ENCODE measurements at regions not wholly inside any gene's neighbourhood (a gene's known extent, or its start where the extent isn't known, plus 50 kb on each side); places are given as distances from the start of the nearest gene placed in this dataset.

DNA sequence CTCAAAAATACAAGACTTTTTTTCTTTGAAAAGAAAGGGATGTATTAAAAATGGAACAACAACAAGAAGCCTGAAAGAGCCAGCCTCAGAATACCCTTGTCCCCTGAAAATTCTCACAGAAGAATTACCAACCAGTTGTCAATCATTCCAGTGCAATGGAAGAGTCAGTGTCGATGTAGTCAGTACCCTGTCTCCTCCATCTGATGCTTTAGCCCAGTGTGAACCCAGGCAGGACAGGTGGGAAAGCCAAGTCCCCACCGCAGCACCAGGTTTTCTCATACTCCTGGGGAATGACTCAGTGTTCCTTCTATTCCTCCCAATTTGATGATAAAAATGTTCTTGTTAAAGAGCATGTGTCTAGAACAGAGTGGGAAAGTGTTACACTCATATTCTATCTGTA, 332.0 kb upstream of the CHAC2 start:
- H3K79me2 ChIP-seq (ENCODE audit: low read length): no peaks in the 10 kb centered on the region
- H3K27ac ChIP-seq (ENCODE audit: low read length): no peak overlapping the region
- H3K9ac ChIP-seq (ENCODE audit: low read length): no peak overlapping the region
- H2AFZ ChIP-seq (ENCODE audit: low read length): no peak overlapping the region
- DNase-seq: no peak
- H4K20me1 ChIP-seq (ENCODE audit: insufficient read depth, low read depth, low read length): no peaks in the 10 kb centered on the region
- no peaks in the 10 kb centered on the region for H3K9me3 ChIP-seq (ENCODE audit: low read length)
- peak overlapping the region; percentile 28 for H3K4me2 ChIP-seq (ENCODE audit: low read depth, low read length, poor library complexity, severe bottlenecking)
- no peaks in the 10 kb centered on the region for H3K9me2 ChIP-seq (replicated peaks; ENCODE audit: insufficient read depth, low read length)
- no peaks in the 10 kb centered on the region for H3K27me3 ChIP-seq (ENCODE audit: low read length)
- peaks cover 33% of the 10 kb centered on the region for H3K4me1 ChIP-seq (ENCODE audit: low read length)
- H3K36me3 ChIP-seq (ENCODE audit: insufficient read depth, low read length): no peaks in the 10 kb centered on the region
- H3K4me3 ChIP-seq (ENCODE audit: low read length): no peak overlapping the region

DNA sequence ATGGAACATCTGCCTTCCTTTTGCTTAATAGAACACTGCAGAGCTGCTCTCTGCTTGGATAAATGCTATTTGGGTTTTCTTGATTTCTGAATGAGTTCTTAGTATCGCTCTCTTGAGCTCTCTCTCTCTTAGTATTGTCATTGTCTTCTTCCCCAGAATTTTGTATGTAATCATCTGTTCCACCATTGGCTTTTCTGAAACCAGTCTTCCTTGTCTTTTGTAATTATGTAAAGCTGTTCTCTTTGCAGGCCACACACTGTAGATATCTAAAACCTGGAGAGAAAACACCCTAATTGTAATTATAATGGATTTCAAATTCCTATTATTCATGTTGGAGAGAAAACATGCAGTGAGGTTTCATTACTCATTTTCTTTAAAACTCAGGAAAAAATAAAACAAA, 333.1 kb upstream of the CHAC2 start:
- Histone ChIP-seq H3K79me2 (ENCODE audit: low read length) (no peaks in the 10 kb centered on the region), H3K27me3 (ENCODE audit: low read length) (no peaks in the 10 kb centered on the region), H3K9me3 (ENCODE audit: low read length) (no peaks in the 10 kb centered on the region), H3K36me3 (ENCODE audit: insufficient read depth, low read length) (no peaks in the 10 kb centered on the region), H3K4me3 (ENCODE audit: low read length) (no peak overlapping the region), H2AFZ (ENCODE audit: low read length) (no peak overlapping the region), H3K9me2 (replicated peaks; ENCODE audit: insufficient read depth, low read length) (no peaks in the 10 kb centered on the region), H3K4me2 (ENCODE audit: low read depth, low read length, poor library complexity, severe bottlenecking) (peak overlapping the region; percentile 28), H4K20me1 (ENCODE audit: insufficient read depth, low read depth, low read length) (no peaks in the 10 kb centered on the region), H3K9ac (ENCODE audit: low read length) (no peak overlapping the region), H3K4me1 (ENCODE audit: low read length) (peaks cover 33% of the 10 kb centered on the region), H3K27ac (ENCODE audit: low read length) (no peak overlapping the region)
- no peak for DNase-seq

DNA sequence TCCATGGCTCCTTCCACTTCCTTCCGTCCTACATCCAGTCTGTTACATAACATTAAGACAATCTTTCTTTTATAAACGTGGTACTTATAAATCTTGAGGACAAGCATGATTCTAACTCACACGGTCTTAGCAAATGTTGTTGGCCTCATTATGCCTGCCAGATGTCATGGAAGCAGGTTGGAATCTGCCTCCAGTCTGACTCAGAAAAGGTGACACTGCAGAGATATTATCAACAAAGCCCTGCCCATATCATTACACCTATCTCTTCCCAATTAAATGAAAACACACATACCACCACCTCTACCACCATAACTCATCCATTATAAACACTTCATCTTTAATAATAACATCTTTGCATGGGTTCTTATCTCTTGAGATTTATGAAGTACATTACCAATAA, 334.7 kb upstream of the CHAC2 start:
- H4K20me1 ChIP-seq (ENCODE audit: insufficient read depth, low read depth, low read length): no peaks in the 10 kb centered on the region
- H3K27ac ChIP-seq (ENCODE audit: low read length): no peak overlapping the region
- no peaks in the 10 kb centered on the region for H3K9me2 ChIP-seq (replicated peaks; ENCODE audit: insufficient read depth, low read length)
- peaks cover 19% of the 10 kb centered on the region for H3K4me1 ChIP-seq (ENCODE audit: low read length)
- H3K9ac ChIP-seq (ENCODE audit: low read length): no peak overlapping the region
- H3K79me2 ChIP-seq (ENCODE audit: low read length): no peaks in the 10 kb centered on the region
- H3K4me3 ChIP-seq (ENCODE audit: low read length): no peak overlapping the region
- no peak overlapping the region for H3K4me2 ChIP-seq (ENCODE audit: low read depth, low read length, poor library complexity, severe bottlenecking)
- H3K36me3 ChIP-seq (ENCODE audit: insufficient read depth, low read length): no peaks in the 10 kb centered on the region
- H3K27me3 ChIP-seq (ENCODE audit: low read length): no peaks in the 10 kb centered on the region
- no peaks in the 10 kb centered on the region for H3K9me3 ChIP-seq (ENCODE audit: low read length)
- H2AFZ ChIP-seq (ENCODE audit: low read length): no peak overlapping the region; the same call in 1 of the 2 replicates
- DNase-seq: no peak

DNA sequence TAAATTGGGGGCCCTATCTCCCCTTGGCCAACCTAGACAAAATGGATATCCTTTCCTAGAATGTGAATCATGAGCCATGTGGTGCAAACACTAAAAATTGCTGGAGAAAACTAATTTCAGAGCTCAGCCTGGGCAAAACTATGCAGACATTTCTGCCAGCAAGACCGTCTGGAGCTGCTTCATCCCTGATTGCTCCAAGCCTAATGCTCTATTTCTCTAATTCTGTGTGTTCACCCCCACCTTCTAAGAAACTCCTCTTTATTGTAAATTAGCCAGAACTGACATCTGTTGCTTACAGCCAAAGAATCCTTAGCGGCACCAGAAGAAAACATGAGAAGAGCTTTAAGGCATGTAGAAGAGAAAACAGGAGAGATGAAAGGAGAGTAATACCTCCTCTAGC, 337.7 kb upstream of the CHAC2 start:
- peaks cover 14% of the 10 kb centered on the region for H3K4me1 ChIP-seq (ENCODE audit: low read length)
- H3K36me3 ChIP-seq (ENCODE audit: insufficient read depth, low read length): no peaks in the 10 kb centered on the region
- no peaks in the 10 kb centered on the region for H3K9me3 ChIP-seq (ENCODE audit: low read length)
- no peak overlapping the region for H3K4me2 ChIP-seq (ENCODE audit: low read depth, low read length, poor library complexity, severe bottlenecking)
- H3K9me2 ChIP-seq (replicated peaks; ENCODE audit: insufficient read depth, low read length): no peaks in the 10 kb centered on the region
- H3K9ac ChIP-seq (ENCODE audit: low read length): no peak overlapping the region
- H3K4me3 ChIP-seq (ENCODE audit: low read length): no peak overlapping the region
- H3K27me3 ChIP-seq (ENCODE audit: low read length): no peaks in the 10 kb centered on the region
- no peak for DNase-seq
- no peaks in the 10 kb centered on the region for H3K79me2 ChIP-seq (ENCODE audit: low read length)
- H3K27ac ChIP-seq (ENCODE audit: low read length): no peak overlapping the region
- H2AFZ ChIP-seq (ENCODE audit: low read length): no peak overlapping the region
- no peaks in the 10 kb centered on the region for H4K20me1 ChIP-seq (ENCODE audit: insufficient read depth, low read depth, low read length)

DNA sequence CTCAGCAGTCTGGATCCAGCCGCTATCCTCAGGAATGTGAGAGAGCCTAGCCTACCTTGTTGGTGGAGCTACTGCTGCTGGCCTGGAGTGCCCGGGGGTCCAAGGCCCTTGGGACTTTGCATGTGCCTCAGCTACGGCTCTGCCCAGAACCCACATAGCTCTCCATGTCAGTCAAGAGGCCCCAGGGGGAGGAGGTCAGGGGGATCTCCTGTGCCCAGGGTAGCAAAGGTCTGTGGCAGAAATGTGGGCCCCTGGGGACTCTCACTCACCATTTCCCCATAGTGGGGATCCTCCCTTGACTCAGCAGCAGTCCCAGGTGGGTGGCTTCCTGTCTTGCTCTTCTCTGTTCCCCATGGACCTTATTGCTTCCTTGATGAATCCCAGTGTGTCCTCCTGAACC, 342.7 kb upstream of the CHAC2 start:
- Histone ChIP-seq H3K9me3 (ENCODE audit: low read length) (no peaks in the 10 kb centered on the region), H3K79me2 (ENCODE audit: low read length) (no peaks in the 10 kb centered on the region), H3K4me1 (ENCODE audit: low read length) (peaks cover 27% of the 10 kb centered on the region)

DNA sequence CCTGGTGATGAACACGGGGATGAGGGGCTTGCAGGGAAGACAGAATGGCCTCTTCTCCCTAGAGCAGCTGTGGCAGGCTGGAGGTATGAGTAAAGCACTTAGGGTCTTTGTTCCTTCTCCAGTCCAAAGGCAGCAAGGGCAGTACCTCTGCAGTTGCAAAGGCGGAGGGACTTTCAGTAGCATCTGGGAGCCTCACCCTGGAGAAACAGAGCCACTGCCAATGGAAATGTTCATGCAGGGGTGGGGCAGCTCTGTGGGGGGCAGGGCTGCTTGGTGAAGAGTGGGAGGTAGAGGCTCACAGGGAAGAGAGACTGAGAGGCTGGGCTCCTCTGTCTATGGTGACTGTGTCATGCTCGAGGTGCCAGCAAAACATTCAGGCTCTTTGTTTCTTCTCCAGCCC, 344.1 kb upstream of the CHAC2 start:
- no peaks in the 10 kb centered on the region for H3K27me3 ChIP-seq (ENCODE audit: low read length)

More for the DNA sequence above, 342.7 kb upstream of the CHAC2 start:
- H2AFZ ChIP-seq (ENCODE audit: low read length): no peak overlapping the region
- DNase-seq: peak; percentile 70
- no peak overlapping the region; the same call in 1 of the 2 replicates for H3K9ac ChIP-seq (ENCODE audit: low read length)
- peak overlapping the region; percentile 47 for H3K4me2 ChIP-seq (ENCODE audit: low read depth, low read length, poor library complexity, severe bottlenecking)
- no peak overlapping the region for H3K27ac ChIP-seq (ENCODE audit: low read length)
- no peaks in the 10 kb centered on the region for H3K27me3 ChIP-seq (ENCODE audit: low read length)
- H4K20me1 ChIP-seq (ENCODE audit: insufficient read depth, low read depth, low read length): no peaks in the 10 kb centered on the region
- no peaks in the 10 kb centered on the region for H3K36me3 ChIP-seq (ENCODE audit: insufficient read depth, low read length)
- no peaks in the 10 kb centered on the region for H3K9me2 ChIP-seq (replicated peaks; ENCODE audit: insufficient read depth, low read length)
- peak overlapping the region; percentile 6; the same call in 1 of the 2 replicates for H3K4me3 ChIP-seq (ENCODE audit: low read length)

DNA sequence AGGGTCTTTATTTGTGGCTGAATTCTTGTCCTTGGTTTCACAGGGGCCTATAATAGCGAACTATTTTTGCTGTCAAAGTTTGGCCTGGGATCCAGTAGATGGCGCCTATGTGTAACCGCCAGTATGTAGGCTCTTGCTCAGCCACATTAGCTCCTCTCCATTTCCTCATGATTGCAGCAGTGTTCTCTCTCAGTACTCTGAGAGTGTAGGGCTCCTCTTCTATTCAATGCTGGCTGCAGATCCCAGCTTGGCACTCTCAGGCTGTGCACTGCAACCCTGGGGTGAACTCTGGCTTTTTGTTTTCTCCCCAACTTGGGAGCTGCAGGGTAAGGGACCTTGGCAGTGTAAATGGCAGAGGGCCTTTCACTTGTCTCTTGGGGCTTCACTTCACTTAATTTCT, 344.6 kb upstream of the CHAC2 start:
- Histone ChIP-seq H3K36me3 (ENCODE audit: insufficient read depth, low read length) (no peaks in the 10 kb centered on the region), H3K27ac (ENCODE audit: low read length) (no peak overlapping the region), H3K4me1 (ENCODE audit: low read length) (peaks cover 27% of the 10 kb centered on the region), H3K9me3 (ENCODE audit: low read length) (no peaks in the 10 kb centered on the region), H3K79me2 (ENCODE audit: low read length) (no peaks in the 10 kb centered on the region), H3K4me3 (ENCODE audit: low read length) (no peak overlapping the region), H3K27me3 (ENCODE audit: low read length) (no peaks in the 10 kb centered on the region), H3K4me2 (ENCODE audit: low read depth, low read length, poor library complexity, severe bottlenecking) (no peak overlapping the region), H4K20me1 (ENCODE audit: insufficient read depth, low read depth, low read length) (no peaks in the 10 kb centered on the region), H3K9me2 (replicated peaks; ENCODE audit: insufficient read depth, low read length) (no peaks in the 10 kb centered on the region), H2AFZ (ENCODE audit: low read length) (peak overlapping the region; percentile 72; the same call in 1 of the 2 replicates), H3K9ac (ENCODE audit: low read length) (no peak overlapping the region; the same call in 1 of the 2 replicates)
- peak; percentile 85 for DNase-seq

More for the DNA sequence above, 344.1 kb upstream of the CHAC2 start:
- Histone ChIP-seq H3K9me3 (ENCODE audit: low read length) (no peaks in the 10 kb centered on the region), H3K79me2 (ENCODE audit: low read length) (no peaks in the 10 kb centered on the region), H3K27ac (ENCODE audit: low read length) (no peak overlapping the region), H3K4me3 (ENCODE audit: low read length) (no peak overlapping the region), H3K4me2 (ENCODE audit: low read depth, low read length, poor library complexity, severe bottlenecking) (peak overlapping the region; percentile 0), H4K20me1 (ENCODE audit: insufficient read depth, low read depth, low read length) (no peaks in the 10 kb centered on the region), H3K9me2 (replicated peaks; ENCODE audit: insufficient read depth, low read length) (no peaks in the 10 kb centered on the region), H3K4me1 (ENCODE audit: low read length) (peaks cover 27% of the 10 kb centered on the region), H3K9ac (ENCODE audit: low read length) (no peak overlapping the region), H2AFZ (ENCODE audit: low read length) (no peak overlapping the region), H3K36me3 (ENCODE audit: insufficient read depth, low read length) (no peaks in the 10 kb centered on the region)
- DNase-seq: no peak

DNA sequence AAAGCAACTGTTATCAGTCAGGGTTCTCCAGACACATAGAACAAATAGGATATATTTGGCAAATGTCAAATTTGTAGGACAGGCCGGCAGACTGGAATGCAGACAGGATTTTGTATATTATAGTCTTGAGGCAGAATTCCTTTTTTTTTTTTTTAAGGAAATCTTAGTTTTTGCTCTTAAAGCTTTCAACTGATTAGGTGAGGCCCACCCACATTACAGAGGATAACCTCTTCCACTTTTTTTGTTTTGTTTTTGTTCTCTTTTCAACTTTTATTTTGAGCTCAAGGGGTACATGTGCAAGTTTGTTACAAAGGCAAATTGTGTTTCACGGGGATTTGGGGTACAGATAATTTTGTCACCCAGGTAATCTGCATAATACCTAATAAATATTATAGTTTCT, 350.2 kb upstream of the CHAC2 start:
- H3K36me3 ChIP-seq (ENCODE audit: insufficient read depth, low read length): no peaks in the 10 kb centered on the region
- no peak overlapping the region for H2AFZ ChIP-seq (ENCODE audit: low read length)
- H3K79me2 ChIP-seq (ENCODE audit: low read length): no peaks in the 10 kb centered on the region
- H3K27ac ChIP-seq (ENCODE audit: low read length): no peak overlapping the region
- no peaks in the 10 kb centered on the region for H3K9me3 ChIP-seq (ENCODE audit: low read length)
- no peaks in the 10 kb centered on the region for H3K27me3 ChIP-seq (ENCODE audit: low read length)
- no peaks in the 10 kb centered on the region for H3K4me1 ChIP-seq (ENCODE audit: low read length)
- H4K20me1 ChIP-seq (ENCODE audit: insufficient read depth, low read depth, low read length): no peaks in the 10 kb centered on the region
- no peak overlapping the region for H3K4me3 ChIP-seq (ENCODE audit: low read length)
- no peak overlapping the region for H3K4me2 ChIP-seq (ENCODE audit: low read depth, low read length, poor library complexity, severe bottlenecking)
- peak; percentile 20 for DNase-seq
- no peaks in the 10 kb centered on the region for H3K9me2 ChIP-seq (replicated peaks; ENCODE audit: insufficient read depth, low read length)
- H3K9ac ChIP-seq (ENCODE audit: low read length): no peak overlapping the region

Data from Karpas-422 (cell line).